Stimulated activated CD4-positive, alpha-beta T cell treated with anti-CD3 and anti-CD28 coated beads, Interleukin-2, amount 100 ng/mL, for 4 hours (primary cell): ENCODE measurements at regions not wholly inside any gene's neighbourhood (a gene's known extent, or its start where the extent isn't known, plus 50 kb on each side); places are given as distances from the start of the nearest gene placed in this dataset.

Experiments used
- DNase-seq: peaks from one replicate; pipeline ENCODE4 v3.0.0-alpha.2; 2020; ENCODE audit warnings: low read depth

GRCh38 chr2:12495247-12495868 is 221.4 kb upstream of the TRIB2 start:
- no peak for DNase-seq

- DNase-seq, result no peak
Observed at GRCh38 chr2:12498286-12498685, 218.4 kb upstream of the TRIB2 start.

- DNase-seq, result no peak
Observed at GRCh38 chr2:12498704-12499103, 218.0 kb upstream of the TRIB2 start.

- no peak for DNase-seq
Observed at GRCh38 chr2:12500899-12501298, 215.8 kb upstream of the TRIB2 start.

DNA sequence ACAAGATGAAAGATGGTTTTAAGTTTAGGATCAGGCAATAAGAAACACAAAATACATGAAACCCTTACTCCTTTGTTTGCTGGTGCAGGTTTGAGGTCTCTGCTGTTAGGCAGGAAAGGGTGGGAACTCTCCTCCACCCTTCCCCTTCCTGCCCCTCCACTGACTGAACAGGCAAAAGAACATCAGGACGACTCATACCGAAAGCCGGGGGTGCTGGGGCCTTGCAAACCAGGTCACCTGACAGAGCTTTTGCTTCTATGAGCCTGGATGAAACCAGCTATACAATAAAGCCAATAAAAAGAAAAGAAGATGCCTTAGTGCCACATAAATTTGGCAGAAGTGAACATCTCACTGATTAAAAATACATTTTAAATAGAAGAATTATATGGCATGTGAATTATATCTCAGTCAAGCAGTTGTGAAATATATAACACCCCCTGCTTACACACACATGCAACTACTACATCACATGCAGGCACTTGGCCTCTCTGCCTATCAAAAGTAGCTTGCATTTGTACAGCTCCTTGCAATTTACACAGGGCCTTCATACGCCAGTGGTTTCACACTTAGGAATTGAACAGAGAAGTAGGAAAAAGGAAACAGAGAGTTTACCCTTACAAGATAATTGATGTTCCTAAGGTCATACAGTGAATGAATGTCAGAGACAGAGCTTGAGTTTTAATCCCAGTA is 215.1 kb upstream of the TRIB2 start:
- peak; percentile 65 for DNase-seq

DNA sequence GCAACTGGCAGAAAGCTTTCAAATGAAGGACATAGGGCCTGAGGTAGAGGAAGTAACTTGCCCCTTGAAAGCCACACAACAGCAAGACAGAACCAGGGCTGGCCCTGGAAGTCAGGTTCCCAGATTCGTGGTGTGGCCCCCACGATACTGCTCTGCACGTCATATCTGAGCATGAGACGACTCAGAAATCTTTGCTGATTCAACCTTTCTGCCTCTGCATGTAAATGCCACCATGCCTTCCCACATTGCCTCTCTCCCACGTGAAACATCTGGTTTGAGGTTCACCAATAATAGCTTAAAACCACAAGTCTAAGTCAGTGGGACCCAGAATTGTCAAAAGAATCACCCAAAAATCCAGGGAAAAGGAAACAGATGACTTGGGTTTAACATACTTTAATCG is 214.0 kb upstream of the TRIB2 start:
- peak; percentile 53 for DNase-seq

DNA sequence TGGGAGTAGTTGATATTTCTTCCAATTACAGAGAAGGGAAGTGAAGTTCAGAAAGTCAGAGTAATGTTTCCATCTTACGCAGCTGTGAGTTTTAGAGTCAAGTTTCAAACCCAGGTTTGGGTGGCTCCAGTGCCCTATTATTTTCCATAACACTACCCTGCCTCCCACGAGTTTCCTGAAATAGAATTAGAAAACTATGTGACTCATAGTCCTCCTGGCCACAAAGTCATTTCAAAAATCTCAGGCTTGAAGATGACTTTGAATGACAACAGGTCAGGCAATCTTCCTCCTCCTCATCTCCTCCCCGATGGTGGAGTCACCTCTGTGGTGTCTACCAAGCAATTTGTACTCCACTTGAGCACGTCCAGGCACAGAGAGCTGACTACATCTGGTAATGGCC is 212.3 kb upstream of the TRIB2 start:
- peak; percentile 31 for DNase-seq

DNA sequence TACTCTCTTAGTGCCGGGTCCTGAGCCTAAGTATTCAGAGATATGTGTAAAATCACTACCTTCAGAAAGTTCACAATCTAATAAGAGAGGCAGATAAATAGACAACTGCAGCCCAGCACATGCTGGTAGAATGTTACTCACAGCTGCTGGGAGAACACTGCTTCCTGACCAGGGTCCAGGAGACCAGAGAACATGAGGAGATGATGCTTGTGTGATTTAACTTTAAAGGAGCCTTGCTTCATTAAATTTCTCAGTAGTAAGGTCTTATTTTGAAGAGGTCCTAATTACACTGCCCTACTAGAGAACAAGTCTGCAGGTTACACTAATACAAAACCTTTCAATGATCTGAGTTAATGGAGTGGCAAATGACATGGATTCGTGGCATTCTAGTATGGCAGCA is 209.9 kb upstream of the TRIB2 start:
- no peak for DNase-seq

DNA sequence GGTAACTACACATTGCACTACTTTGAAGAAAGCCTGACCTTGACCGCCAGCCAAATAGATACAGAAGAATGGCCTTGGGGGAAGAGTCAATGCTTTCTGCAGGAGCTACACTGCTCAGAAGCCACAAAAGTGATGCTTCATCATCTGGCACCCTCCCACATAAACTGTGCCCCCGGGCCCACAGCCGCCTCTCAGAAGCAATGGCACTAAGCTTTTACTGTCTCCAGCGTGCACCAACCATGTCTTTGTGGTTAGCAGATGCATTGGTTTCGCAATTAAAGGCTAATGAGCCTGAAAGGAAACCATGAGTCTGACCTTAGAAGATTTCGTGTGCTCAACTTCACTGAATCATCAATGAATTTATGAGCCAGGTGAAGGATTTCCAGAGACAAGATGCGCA is 209.4 kb upstream of the TRIB2 start:
- peak; percentile 82 for DNase-seq

- DNase-seq, result no peak
Observed at GRCh38 chr2:12510070-12510469, 206.7 kb upstream of the TRIB2 start.

- no peak for DNase-seq
Observed at GRCh38 chr2:12513339-12513738, 203.4 kb upstream of the TRIB2 start.

DNA sequence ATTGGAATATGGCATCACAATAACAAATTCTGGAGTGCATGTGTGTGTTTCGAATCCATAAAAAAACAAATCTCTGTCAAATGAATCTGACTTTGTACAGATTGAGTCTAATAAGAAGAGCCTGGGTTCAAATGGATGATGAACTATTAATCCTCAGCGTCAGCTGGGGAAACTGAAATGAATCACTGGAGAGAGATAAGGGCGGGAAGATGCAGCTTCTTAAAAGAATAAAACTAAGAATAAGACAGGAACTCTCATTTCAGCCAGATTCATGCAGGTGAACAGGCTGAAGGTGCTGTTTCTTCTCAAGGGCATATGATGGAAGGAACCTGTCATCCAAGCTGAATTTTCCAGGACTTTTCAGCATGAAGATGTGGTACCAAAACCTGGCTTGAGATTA is 202.6 kb upstream of the TRIB2 start:
- DNase-seq, result no peak

DNA sequence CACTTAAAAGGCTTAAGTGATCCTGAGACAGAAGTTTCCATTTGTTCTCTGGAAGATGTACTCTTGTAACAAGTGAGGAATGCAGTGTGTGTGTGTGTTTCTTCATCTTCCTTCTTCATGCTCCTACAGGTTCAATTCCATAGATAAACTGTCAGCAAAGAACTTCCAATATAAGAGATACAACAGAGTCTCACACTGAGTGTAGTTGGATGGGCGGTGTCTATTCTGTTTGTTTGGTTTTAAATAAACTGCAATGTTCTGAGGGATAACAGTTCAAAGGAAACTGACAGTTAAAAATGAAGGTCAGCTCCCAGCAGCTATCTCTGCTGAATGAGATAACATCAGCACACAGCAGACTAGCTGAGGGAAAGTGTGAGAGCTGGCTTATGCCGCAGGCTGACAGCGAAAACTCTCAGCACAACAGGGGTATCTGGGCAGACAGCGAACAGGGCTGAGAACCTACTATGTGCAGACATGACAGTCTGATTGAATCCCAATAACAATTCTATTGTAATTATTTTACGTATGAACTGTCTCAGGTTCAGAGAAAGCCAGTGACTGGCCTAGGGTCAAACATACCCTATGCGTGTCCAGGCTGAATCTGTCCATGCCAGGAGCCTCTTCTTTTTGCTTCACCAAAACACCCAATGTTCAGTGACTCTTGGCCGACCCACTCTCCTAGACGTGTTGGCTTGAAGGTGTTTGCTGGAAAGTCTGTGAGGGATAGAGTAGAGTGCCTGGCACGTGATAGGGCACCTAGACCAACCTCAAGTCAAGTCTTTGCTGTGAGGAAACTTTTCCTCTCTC is 201.9 kb upstream of the TRIB2 start:
- peak; percentile 26 for DNase-seq

GRCh38 chr2:12515871-12516270 is 200.9 kb upstream of the TRIB2 start:
- DNase-seq, result no peak

GRCh38 chr2:12533337-12534005 is 183.3 kb upstream of the TRIB2 start:
- DNase-seq, result no peak

DNA sequence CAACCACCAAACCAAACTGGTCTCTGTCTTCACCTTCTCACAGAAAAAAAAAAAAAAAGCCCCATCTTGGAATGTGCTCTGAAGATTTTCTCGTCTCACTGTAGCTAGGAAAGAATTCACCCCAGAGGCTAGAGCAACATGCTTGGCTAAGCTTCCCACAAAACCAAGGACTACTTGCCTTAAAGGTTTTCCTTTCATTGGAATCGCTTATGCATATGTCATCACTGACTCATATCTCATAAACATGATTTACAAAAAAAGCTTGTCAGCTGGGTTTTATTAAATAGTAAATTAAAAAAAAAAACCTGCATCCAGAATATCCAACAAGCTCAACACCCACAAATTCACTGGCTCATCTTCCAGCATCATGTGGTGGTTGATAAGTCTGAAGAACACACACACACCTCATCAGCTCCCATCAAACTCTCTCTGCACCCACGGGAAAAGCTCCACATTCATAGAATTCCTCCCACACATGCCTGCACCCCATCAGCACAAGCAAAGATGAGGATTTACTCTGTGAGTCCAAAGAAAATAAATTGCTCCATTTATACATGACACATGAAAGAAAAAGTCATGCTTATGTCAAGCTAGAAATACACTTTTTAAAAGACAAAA is 182.0 kb upstream of the TRIB2 start:
- DNase-seq, result no peak

- no peak for DNase-seq
Observed at GRCh38 chr2:12536976-12537375, 179.8 kb upstream of the TRIB2 start.

DNA sequence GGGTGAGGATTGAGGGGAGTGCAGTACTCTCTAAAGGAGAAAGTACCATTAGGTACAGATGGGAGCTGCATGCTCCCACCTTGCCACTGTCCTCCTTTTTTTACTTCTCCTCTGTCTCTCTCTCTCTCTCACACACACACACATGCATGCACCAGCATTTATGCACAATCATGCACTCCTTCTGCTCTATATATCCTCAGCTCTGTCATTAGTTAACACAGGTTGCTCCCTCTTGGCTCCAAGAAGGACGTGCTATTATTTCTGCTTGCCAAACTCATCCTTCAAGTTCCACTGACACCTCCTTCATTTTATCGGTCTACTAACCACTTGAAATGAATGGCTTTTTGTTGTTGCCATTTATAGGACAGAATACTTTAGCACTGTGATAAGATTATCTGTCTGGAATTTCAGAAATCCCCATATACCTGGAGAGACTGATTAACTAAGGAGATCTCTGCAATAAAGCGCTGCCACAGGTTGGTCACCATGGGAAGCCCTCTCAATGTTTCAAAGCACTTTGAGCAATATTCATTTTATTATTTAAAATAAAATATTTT is 178.5 kb upstream of the TRIB2 start:
- no peak for DNase-seq

- no peak for DNase-seq
Observed at GRCh38 chr2:12539336-12539735, 177.4 kb upstream of the TRIB2 start.

DNA sequence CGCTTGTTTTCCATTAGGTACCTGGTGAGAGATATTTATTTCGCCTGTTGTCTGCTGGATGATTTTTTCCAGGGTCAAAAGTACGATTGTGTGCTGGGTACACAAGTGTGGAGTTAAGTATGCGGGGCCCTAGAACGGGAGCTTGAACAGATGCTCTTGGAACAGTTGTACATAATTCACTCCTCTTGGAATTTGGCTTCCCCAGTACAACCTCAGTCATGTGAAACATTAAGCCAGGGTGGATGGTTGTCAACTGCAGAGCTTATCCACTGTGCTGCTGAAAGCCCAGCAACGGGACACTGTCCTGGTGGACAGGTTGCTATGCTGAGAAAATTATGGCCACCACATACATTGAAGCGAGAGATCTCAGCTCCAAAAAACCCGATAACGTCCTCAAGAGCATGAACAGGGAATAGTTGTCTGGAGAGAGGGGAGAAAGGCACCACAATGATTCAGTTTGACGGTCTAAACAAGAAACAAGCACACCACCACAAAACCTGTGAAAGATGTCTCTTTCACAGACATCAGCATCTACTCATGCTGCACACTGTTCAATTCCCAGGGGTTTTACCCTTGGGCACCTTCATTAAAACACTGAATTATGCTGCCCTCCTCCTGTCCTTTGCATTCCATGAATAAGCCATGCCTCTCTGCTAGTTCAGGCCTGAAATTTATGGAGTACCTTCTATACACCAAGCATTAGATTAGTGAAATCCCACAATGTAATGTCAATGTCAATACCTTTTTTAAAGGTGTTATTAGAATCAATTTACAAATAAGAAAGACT is 176.8 kb upstream of the TRIB2 start:
- no peak for DNase-seq
